ENCODE measurements at regions not wholly inside any gene's neighbourhood (a gene's known extent, or its start where the extent isn't known, plus 50 kb on each side); places are given as distances from the start of the nearest gene placed in this dataset.

GRCh38 chr5:165525271-165525670 is 2019.9 kb downstream of the MAT2B start:
- TF ChIP-seq EZH2 (IDR thresholded peaks at IDR 0.05; ENCODE audit: borderline replicate concordance): no peak
- no peak for TF ChIP-seq CTCF (IDR thresholded peaks at IDR 0.05; ENCODE audit: poor library complexity)
- no peak for TF ChIP-seq EZH2phosphoT487 (IDR thresholded peaks at IDR 0.05; ENCODE audit: low read depth, severe bottlenecking, unreplicated experiment)

Data from hepatocyte (in vitro differentiated cells).